Astrocyte (in vitro differentiated cells and primary cell): ENCODE measurements at regions not wholly inside any gene's neighbourhood (a gene's known extent, or its start where the extent isn't known, plus 50 kb on each side); places are given as distances from the start of the nearest gene placed in this dataset.

Source experiments
- DNase-seq: peaks from one replicate; pipeline ENCODE4 v3.0.0-alpha.2; 2010; ENCODE audit warnings: low read depth
- FAIRE-seq: peaks from 2 replicates; lab custom pipeline; 2011; peaks lifted over from hg19 to GRCh38; lab: Jason Lieb, UNC
- H2AFZ ChIP-seq: 2 replicates; pipeline ENCODE4 v1.6.0; 2012; ENCODE audit warnings: low read depth, low read length, inconsistent platforms
- H3K27ac ChIP-seq: 2 replicates; pipeline ENCODE4 v1.5.1; 2011; ENCODE audit warnings: low read depth, low read length, inconsistent platforms
- H3K27me3 ChIP-seq: 2 replicates; pipeline ENCODE4 v1.6.0; 2011; ENCODE audit warnings: low read length, inconsistent platforms; ENCODE audit not compliant: insufficient read depth
- H3K36me3 ChIP-seq: 2 replicates; pipeline ENCODE4 v1.5.1; 2011; ENCODE audit warnings: low read length, inconsistent platforms; ENCODE audit not compliant: insufficient read depth
- H3K4me1 ChIP-seq: 2 replicates; pipeline ENCODE4 v1.5.1; 2011; ENCODE audit warnings: low read length, inconsistent platforms; ENCODE audit not compliant: insufficient read depth
- H3K4me2 ChIP-seq: 2 replicates; pipeline ENCODE4 v1.6.0; 2012; ENCODE audit warnings: low read length, inconsistent platforms
- H3K4me3 ChIP-seq: 2 replicates; pipeline ENCODE4 v1.5.1; 2011; ENCODE audit warnings: low read depth, mild to moderate bottlenecking, low read length, inconsistent platforms; ENCODE audit not compliant: insufficient read depth
- H3K79me2 ChIP-seq: 2 replicates; pipeline ENCODE4 v1.6.0; 2012; ENCODE audit warnings: mild to moderate bottlenecking, low read length, inconsistent platforms; ENCODE audit not compliant: insufficient read depth
- H3K9ac ChIP-seq: 2 replicates; pipeline ENCODE4 v1.6.0; 2012; ENCODE audit warnings: mild to moderate bottlenecking, low read length, inconsistent platforms
- H3K9me3 ChIP-seq: 2 replicates; pipeline ENCODE4 v1.5.1; 2012; ENCODE audit warnings: low read depth, mild to moderate bottlenecking, low read length, inconsistent platforms; ENCODE audit not compliant: insufficient read depth
- H4K20me1 ChIP-seq: 2 replicates; pipeline ENCODE4 v1.6.0; 2012; ENCODE audit warnings: low read length, inconsistent platforms; ENCODE audit not compliant: insufficient read depth
- H3K27ac Mint-ChIP-seq: one replicate; pipeline ENCODE4 v1.8.0; 2021; ENCODE audit warnings: mild to moderate bottlenecking, mixed read lengths; ENCODE audit not compliant: unreplicated experiment
- H3K27me3 Mint-ChIP-seq: one replicate; pipeline ENCODE4 v1.8.0; 2021; ENCODE audit warnings: low read depth, mixed read lengths; ENCODE audit not compliant: unreplicated experiment
- H3K36me3 Mint-ChIP-seq: one replicate; pipeline ENCODE4 v1.8.0; 2021; ENCODE audit warnings: low read depth, mixed read lengths; ENCODE audit not compliant: unreplicated experiment
- H3K4me1 Mint-ChIP-seq: one replicate; pipeline ENCODE4 v1.8.0; 2021; ENCODE audit warnings: low read depth, mixed read lengths; ENCODE audit not compliant: unreplicated experiment
- H3K4me3 Mint-ChIP-seq: one replicate; pipeline ENCODE4 v1.8.0; 2021; ENCODE audit warnings: mild to moderate bottlenecking, moderate library complexity, mixed read lengths; ENCODE audit not compliant: unreplicated experiment
- H3K9me3 Mint-ChIP-seq: one replicate; pipeline ENCODE4 v1.8.0; 2021; ENCODE audit warnings: mild to moderate bottlenecking, mixed read lengths; ENCODE audit not compliant: unreplicated experiment
- EZH2 ChIP-seq: IDR thresholded peaks from 2 replicates; pipeline ENCODE4 v1.6.1; 2012; ENCODE audit warnings: mild to moderate bottlenecking, low read length, inconsistent platforms; ENCODE audit not compliant: insufficient read depth
- TF ChIP-seq, protein P1 (sequence below): IDR thresholded peaks from 2 replicates; pipeline ENCODE4 v1.5.1; 2011; ENCODE audit warnings: low read depth, mild to moderate bottlenecking, inconsistent platforms, low read length, moderate library complexity; ENCODE audit not compliant: insufficient read depth

GRCh38 chr5:141783947-141784296 lies 94.3 kb downstream of the PCDH1 start:
- Histone ChIP-seq H3K4me1 (peaks cover 7% of the 10 kb centered on the region), H2AFZ (no peak overlapping the region), H3K27ac (no peak overlapping the region), H3K36me3 (no peaks in the 10 kb centered on the region), H3K9me3 (no peaks in the 10 kb centered on the region), H3K79me2 (no peaks in the 10 kb centered on the region), H4K20me1 (no peaks in the 10 kb centered on the region), H3K4me3 (no peak overlapping the region), H3K4me2 (no peak overlapping the region), H3K9ac (no peak overlapping the region), H3K27me3 (peaks cover 9% of the 10 kb centered on the region)
- H3K36me3 Mint-ChIP-seq: no peaks in the 10 kb centered on the region
- peak overlapping the region; percentile 56 for H3K27ac Mint-ChIP-seq
- FAIRE-seq (no peak), DNase-seq (no peak)
- H3K4me1 Mint-ChIP-seq: peaks cover 19% of the 10 kb centered on the region
- no peak for TF ChIP-seq EZH2
- TF ChIP-seq, protein P1, sequence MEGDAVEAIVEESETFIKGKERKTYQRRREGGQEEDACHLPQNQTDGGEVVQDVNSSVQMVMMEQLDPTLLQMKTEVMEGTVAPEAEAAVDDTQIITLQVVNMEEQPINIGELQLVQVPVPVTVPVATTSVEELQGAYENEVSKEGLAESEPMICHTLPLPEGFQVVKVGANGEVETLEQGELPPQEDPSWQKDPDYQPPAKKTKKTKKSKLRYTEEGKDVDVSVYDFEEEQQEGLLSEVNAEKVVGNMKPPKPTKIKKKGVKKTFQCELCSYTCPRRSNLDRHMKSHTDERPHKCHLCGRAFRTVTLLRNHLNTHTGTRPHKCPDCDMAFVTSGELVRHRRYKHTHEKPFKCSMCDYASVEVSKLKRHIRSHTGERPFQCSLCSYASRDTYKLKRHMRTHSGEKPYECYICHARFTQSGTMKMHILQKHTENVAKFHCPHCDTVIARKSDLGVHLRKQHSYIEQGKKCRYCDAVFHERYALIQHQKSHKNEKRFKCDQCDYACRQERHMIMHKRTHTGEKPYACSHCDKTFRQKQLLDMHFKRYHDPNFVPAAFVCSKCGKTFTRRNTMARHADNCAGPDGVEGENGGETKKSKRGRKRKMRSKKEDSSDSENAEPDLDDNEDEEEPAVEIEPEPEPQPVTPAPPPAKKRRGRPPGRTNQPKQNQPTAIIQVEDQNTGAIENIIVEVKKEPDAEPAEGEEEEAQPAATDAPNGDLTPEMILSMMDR: no peak
- no peak overlapping the region for H3K4me3 Mint-ChIP-seq
- H3K27me3 Mint-ChIP-seq: peaks cover 39% of the 10 kb centered on the region
- no peaks in the 10 kb centered on the region for H3K9me3 Mint-ChIP-seq

GRCh38 chr5:141783005-141783946 lies 94.9 kb downstream of the PCDH1 start:
- H3K4me1 ChIP-seq: peaks cover 13% of the 10 kb centered on the region
- H3K9ac ChIP-seq: no peak overlapping the region
- Mint-ChIP-seq H3K27me3 (peaks cover 32% of the 10 kb centered on the region), H3K27ac (peak overlapping the region; percentile 56), H3K4me3 (no peak overlapping the region), H3K4me1 (peaks cover 23% of the 10 kb centered on the region), H3K36me3 (no peaks in the 10 kb centered on the region), H3K9me3 (no peaks in the 10 kb centered on the region)
- H2AFZ ChIP-seq: peak overlapping the region; percentile 15
- no peak for TF ChIP-seq EZH2
- TF ChIP-seq, protein P1: no peak
- no peak overlapping the region for H3K27ac ChIP-seq
- H3K4me2 ChIP-seq: no peak overlapping the region
- no peak for FAIRE-seq
- no peaks in the 10 kb centered on the region for H4K20me1 ChIP-seq
- H3K79me2 ChIP-seq: no peaks in the 10 kb centered on the region
- no peaks in the 10 kb centered on the region for H3K9me3 ChIP-seq
- no peaks in the 10 kb centered on the region for H3K36me3 ChIP-seq
- H3K27me3 ChIP-seq: peaks cover 9% of the 10 kb centered on the region
- DNase-seq: peak; percentile 36
- H3K4me3 ChIP-seq: no peak overlapping the region

DNA sequence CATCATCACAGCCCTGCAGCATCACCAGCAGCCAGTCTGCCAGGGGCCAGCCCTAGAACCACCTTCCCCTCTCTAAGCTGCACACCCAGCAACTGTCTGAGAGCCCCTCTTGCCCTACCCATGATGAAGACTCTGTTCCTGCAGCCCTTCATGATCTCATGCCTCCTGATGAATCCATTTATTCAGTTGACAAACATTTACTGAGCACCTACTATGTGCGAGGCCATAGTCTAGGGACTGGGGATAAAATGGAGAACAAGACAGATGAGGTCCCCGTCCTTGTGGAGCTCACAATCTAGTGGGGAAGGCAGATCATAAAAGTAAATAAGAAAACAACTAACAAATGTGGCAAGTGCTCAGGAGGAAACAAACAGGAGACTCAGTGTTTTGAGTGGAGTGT lies 96.3 kb downstream of the PCDH1 start:
- H3K9ac ChIP-seq: no peak overlapping the region
- H3K79me2 ChIP-seq: no peaks in the 10 kb centered on the region
- no peak for TF ChIP-seq EZH2
- TF ChIP-seq, protein P1: no peak
- H3K27me3 Mint-ChIP-seq: peaks cover 20% of the 10 kb centered on the region
- no peak overlapping the region for H3K4me3 Mint-ChIP-seq
- peaks cover 6% of the 10 kb centered on the region for H3K27me3 ChIP-seq
- no peaks in the 10 kb centered on the region for H3K9me3 ChIP-seq
- H3K4me1 Mint-ChIP-seq: peaks cover 28% of the 10 kb centered on the region
- no peak overlapping the region for H3K4me2 ChIP-seq
- FAIRE-seq (no peak), DNase-seq (no peak)
- no peak overlapping the region for H3K27ac Mint-ChIP-seq
- no peaks in the 10 kb centered on the region for H3K36me3 ChIP-seq
- no peaks in the 10 kb centered on the region for H4K20me1 ChIP-seq
- no peak overlapping the region for H3K27ac ChIP-seq
- no peak overlapping the region for H2AFZ ChIP-seq
- no peaks in the 10 kb centered on the region for H3K36me3 Mint-ChIP-seq
- H3K4me3 ChIP-seq: no peak overlapping the region
- no peaks in the 10 kb centered on the region for H3K9me3 Mint-ChIP-seq
- H3K4me1 ChIP-seq: peaks cover 15% of the 10 kb centered on the region
